MM.1S (cell line): ENCODE measurements at regions not wholly inside any gene's neighbourhood (a gene's known extent, or its start where the extent isn't known, plus 50 kb on each side); places are given as distances from the start of the nearest gene placed in this dataset.

Experiments
- DNase-seq: peaks from one replicate; pipeline ENCODE4 v3.0.0-alpha.2; 2015
- H2AFZ ChIP-seq: fragments of 300-600 bp; sonication (generic); 2 replicates; pipeline ENCODE4 v1.6.0; 2016; ENCODE audit warnings: antibody characterized with exemption, low read length
- H3F3A ChIP-seq: fragments of 300-600 bp; sonication (generic); 2 replicates; pipeline ENCODE4 v1.6.1; 2016; ENCODE audit warnings: mild to moderate bottlenecking, antibody characterized with exemption, low read length, moderate library complexity, mixed read lengths; ENCODE audit not compliant: insufficient read depth
- H3K27ac ChIP-seq: fragments of 300-600 bp; sonication (generic); 2 replicates; pipeline ENCODE4 v1.5.1; 2016; ENCODE audit warnings: mild to moderate bottlenecking, low read length
- H3K27me3 ChIP-seq: fragments of 300-600 bp; sonication (generic); replicated peaks from 2 replicates; pipeline ENCODE4 v1.6.0; 2016; ENCODE audit warnings: low read length; ENCODE audit not compliant: insufficient read depth
- H3K36me3 ChIP-seq: fragments of 300-600 bp; sonication (generic); replicated peaks from 2 replicates; pipeline ENCODE4 v1.6.1; 2016; ENCODE audit warnings: mild to moderate bottlenecking, low read length, mixed read lengths; ENCODE audit not compliant: insufficient read depth
- H3K4me1 ChIP-seq: fragments of 300-600 bp; sonication (generic); 2 replicates; pipeline ENCODE4 v1.6.1; 2016; ENCODE audit warnings: low read length, mixed read lengths
- H3K4me2 ChIP-seq: fragments of 300-600 bp; sonication (generic); 2 replicates; pipeline ENCODE4 v1.6.0; 2016; ENCODE audit warnings: low read depth, low read length
- H3K4me3 ChIP-seq: fragments of 300-600 bp; sonication (generic); 2 replicates; pipeline ENCODE4 v1.5.1; 2016; ENCODE audit warnings: low read length, mixed read lengths
- H3K79me2 ChIP-seq: fragments of 300-600 bp; sonication (generic); 2 replicates; pipeline ENCODE4 v1.6.1; 2016; ENCODE audit warnings: mixed run types, low read length, mixed read lengths
- H3K9ac ChIP-seq: fragments of 300-600 bp; sonication (generic); 2 replicates; pipeline ENCODE4 v1.6.1; 2016; ENCODE audit warnings: low read length, mixed read lengths
- H3K9me2 ChIP-seq: fragments of 300-600 bp; sonication (generic); replicated peaks from 2 replicates; pipeline ENCODE4 v1.6.1; 2016; ENCODE audit warnings: mild to moderate bottlenecking, low read length, mixed read lengths; ENCODE audit not compliant: insufficient read depth
- H3K9me3 ChIP-seq: fragments of 300-600 bp; sonication (generic); replicated peaks from 2 replicates; pipeline ENCODE4 v1.6.1; 2016; ENCODE audit warnings: mild to moderate bottlenecking, low read length, mixed read lengths; ENCODE audit not compliant: insufficient read depth
- H4K20me1 ChIP-seq: fragments of 300-600 bp; sonication (generic); 2 replicates; pipeline ENCODE4 v1.6.1; 2016; ENCODE audit warnings: mild to moderate bottlenecking, low read length, moderate library complexity, mixed read lengths; ENCODE audit not compliant: insufficient read depth
- CTCF ChIP-seq: fragments of 300-600 bp; sonication (generic); IDR thresholded peaks from 2 replicates; pipeline ENCODE4 v1.5.1; 2016; ENCODE audit warnings: antibody characterized with exemption, low read length, mixed read lengths
- EZH2 ChIP-seq: fragments of 300-600 bp; sonication (generic); optimal IDR thresholded peaks from 2 replicates; pipeline ENCODE3; 2017; ENCODE audit warnings: low read depth, mild to moderate bottlenecking, antibody characterized with exemption, low read length, mixed read lengths
- EZH2phosphoT487 ChIP-seq: fragments of 300-600 bp; sonication (generic); IDR thresholded peaks from 2 replicates; pipeline ENCODE4 v1.6.1; 2018; ENCODE audit warnings: antibody characterized with exemption, low read length

GRCh38 chrX:39513836-39514235 lies 583.9 kb downstream of the BCOR start:
- no peaks in the 10 kb centered on the region for H4K20me1 ChIP-seq
- no peaks in the 10 kb centered on the region for H3K9me3 ChIP-seq
- H3K79me2 ChIP-seq, result no peaks in the 10 kb centered on the region
- H3K4me3 ChIP-seq, result no peak overlapping the region
- H2AFZ ChIP-seq, result no peak overlapping the region
- H3K9ac ChIP-seq, result no peak overlapping the region
- no peak overlapping the region for H3K27ac ChIP-seq
- TF ChIP-seq EZH2 (no peak), CTCF (no peak), EZH2phosphoT487 (no peak)
- H3K36me3 ChIP-seq, result no peaks in the 10 kb centered on the region
- H3K4me1 ChIP-seq, result no peaks in the 10 kb centered on the region
- H3K9me2 ChIP-seq, result no peaks in the 10 kb centered on the region
- no peak for DNase-seq
- no peaks in the 10 kb centered on the region for H3K27me3 ChIP-seq
- H3F3A ChIP-seq, result no peaks in the 10 kb centered on the region
- no peak overlapping the region for H3K4me2 ChIP-seq

- Histone ChIP-seq H3F3A (no peaks in the 10 kb centered on the region), H3K4me2 (no peak overlapping the region), H4K20me1 (no peaks in the 10 kb centered on the region)
Observed at GRCh38 chrX:39514801-39515200, 583.0 kb downstream of the BCOR start.

GRCh38 chrX:39516427-39516841 lies 581.3 kb downstream of the BCOR start:
- Histone ChIP-seq H3K4me3 (no peak overlapping the region), H3F3A (no peaks in the 10 kb centered on the region), H3K9me3 (no peaks in the 10 kb centered on the region), H3K79me2 (no peaks in the 10 kb centered on the region), H3K4me2 (no peak overlapping the region), H3K4me1 (no peaks in the 10 kb centered on the region), H3K9ac (no peak overlapping the region), H4K20me1 (no peaks in the 10 kb centered on the region), H3K27me3 (no peaks in the 10 kb centered on the region), H3K27ac (no peak overlapping the region), H2AFZ (no peak overlapping the region), H3K36me3 (no peaks in the 10 kb centered on the region), H3K9me2 (no peaks in the 10 kb centered on the region)
- no peak for TF ChIP-seq EZH2
- TF ChIP-seq CTCF, result no peak
- TF ChIP-seq EZH2phosphoT487, result no peak
- DNase-seq, result no peak

More at GRCh38 chrX:39514801-39515200, 583.0 kb downstream of the BCOR start:
- TF ChIP-seq CTCF (no peak), EZH2 (no peak), EZH2phosphoT487 (no peak)
- no peaks in the 10 kb centered on the region for H3K27me3 ChIP-seq
- no peak overlapping the region for H3K4me3 ChIP-seq
- no peak overlapping the region for H3K27ac ChIP-seq
- H3K4me1 ChIP-seq, result no peaks in the 10 kb centered on the region
- no peaks in the 10 kb centered on the region for H3K9me2 ChIP-seq
- no peak overlapping the region for H2AFZ ChIP-seq
- H3K79me2 ChIP-seq, result no peaks in the 10 kb centered on the region
- H3K9me3 ChIP-seq, result no peaks in the 10 kb centered on the region
- H3K9ac ChIP-seq, result no peak overlapping the region
- no peaks in the 10 kb centered on the region for H3K36me3 ChIP-seq
- DNase-seq, result no peak
